ENCODE measurements at regions not wholly inside any gene's neighbourhood (a gene's known extent, or its start where the extent isn't known, plus 50 kb on each side); places are given as distances from the start of the nearest gene placed in this dataset.

DNA sequence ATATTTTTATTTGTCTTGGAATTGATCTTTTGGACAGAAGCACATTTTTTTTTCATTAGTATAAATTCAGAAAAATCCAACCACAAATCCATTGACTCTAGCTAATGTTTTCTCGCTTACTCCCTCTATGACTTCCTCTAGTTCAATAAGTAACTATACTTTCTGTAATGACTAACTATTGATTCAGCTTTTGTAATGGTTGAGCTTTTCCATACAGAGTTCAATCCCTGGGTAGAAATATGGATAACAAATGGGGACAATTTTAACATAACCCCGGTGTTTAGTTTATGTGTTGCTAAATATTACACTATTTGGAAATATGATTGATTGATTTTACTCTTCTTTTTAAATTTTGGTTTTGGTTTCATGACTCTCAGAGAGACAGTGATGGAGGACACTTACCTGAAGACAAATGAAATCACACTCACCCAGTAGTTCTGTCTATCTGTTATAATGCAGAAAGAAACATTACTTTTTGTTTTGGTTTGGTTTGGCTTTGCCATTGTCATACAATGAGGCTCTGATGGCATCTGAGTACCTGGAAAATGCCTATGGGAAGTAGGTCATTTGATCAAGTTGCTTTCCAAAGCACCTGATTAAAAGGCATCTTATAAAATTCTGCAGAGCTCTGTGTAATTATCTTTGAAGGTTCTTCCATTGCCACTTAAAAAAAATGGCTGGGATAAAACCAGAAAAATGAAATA, 309.7 kb upstream of the MPDZ start:
- Histone ChIP-seq H4K20me1 (ENCODE audit: control insufficient read depth, insufficient read depth, low read depth, low read length) (no peaks in the 10 kb centered on the region), H3K9me3 (ENCODE audit: control insufficient read depth, insufficient read depth, low read length) (no peaks in the 10 kb centered on the region), H3K27ac (ENCODE audit: low read depth, low read length) (no peak overlapping the region), H3K27me3 (ENCODE audit: control insufficient read depth, low read length) (no peaks in the 10 kb centered on the region), H3K36me3 (ENCODE audit: control insufficient read depth, low read length) (no peaks in the 10 kb centered on the region), H3F3A (ENCODE audit: control insufficient read depth, insufficient read depth) (no peaks in the 10 kb centered on the region), H3K4me1 (ENCODE audit: control insufficient read depth, low read length) (no peaks in the 10 kb centered on the region), H3K79me2 (ENCODE audit: control insufficient read depth, low read length) (no peaks in the 10 kb centered on the region), H3K9me2 (replicated peaks; ENCODE audit: control insufficient read depth, low read length) (no peaks in the 10 kb centered on the region), H3K4me2 (ENCODE audit: low read length) (no peak overlapping the region), H3K4me3 (ENCODE audit: low read length) (no peak overlapping the region)
- TF ChIP-seq EZH2phosphoT487 (IDR thresholded peaks at IDR 0.05; ENCODE audit: borderline replicate concordance, low read length): no peak
- TF ChIP-seq, protein P1, sequence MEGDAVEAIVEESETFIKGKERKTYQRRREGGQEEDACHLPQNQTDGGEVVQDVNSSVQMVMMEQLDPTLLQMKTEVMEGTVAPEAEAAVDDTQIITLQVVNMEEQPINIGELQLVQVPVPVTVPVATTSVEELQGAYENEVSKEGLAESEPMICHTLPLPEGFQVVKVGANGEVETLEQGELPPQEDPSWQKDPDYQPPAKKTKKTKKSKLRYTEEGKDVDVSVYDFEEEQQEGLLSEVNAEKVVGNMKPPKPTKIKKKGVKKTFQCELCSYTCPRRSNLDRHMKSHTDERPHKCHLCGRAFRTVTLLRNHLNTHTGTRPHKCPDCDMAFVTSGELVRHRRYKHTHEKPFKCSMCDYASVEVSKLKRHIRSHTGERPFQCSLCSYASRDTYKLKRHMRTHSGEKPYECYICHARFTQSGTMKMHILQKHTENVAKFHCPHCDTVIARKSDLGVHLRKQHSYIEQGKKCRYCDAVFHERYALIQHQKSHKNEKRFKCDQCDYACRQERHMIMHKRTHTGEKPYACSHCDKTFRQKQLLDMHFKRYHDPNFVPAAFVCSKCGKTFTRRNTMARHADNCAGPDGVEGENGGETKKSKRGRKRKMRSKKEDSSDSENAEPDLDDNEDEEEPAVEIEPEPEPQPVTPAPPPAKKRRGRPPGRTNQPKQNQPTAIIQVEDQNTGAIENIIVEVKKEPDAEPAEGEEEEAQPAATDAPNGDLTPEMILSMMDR (IDR thresholded peaks at IDR 0.05; ENCODE audit: low read depth, low read length, poor library complexity, severe bottlenecking): no peak

DNA sequence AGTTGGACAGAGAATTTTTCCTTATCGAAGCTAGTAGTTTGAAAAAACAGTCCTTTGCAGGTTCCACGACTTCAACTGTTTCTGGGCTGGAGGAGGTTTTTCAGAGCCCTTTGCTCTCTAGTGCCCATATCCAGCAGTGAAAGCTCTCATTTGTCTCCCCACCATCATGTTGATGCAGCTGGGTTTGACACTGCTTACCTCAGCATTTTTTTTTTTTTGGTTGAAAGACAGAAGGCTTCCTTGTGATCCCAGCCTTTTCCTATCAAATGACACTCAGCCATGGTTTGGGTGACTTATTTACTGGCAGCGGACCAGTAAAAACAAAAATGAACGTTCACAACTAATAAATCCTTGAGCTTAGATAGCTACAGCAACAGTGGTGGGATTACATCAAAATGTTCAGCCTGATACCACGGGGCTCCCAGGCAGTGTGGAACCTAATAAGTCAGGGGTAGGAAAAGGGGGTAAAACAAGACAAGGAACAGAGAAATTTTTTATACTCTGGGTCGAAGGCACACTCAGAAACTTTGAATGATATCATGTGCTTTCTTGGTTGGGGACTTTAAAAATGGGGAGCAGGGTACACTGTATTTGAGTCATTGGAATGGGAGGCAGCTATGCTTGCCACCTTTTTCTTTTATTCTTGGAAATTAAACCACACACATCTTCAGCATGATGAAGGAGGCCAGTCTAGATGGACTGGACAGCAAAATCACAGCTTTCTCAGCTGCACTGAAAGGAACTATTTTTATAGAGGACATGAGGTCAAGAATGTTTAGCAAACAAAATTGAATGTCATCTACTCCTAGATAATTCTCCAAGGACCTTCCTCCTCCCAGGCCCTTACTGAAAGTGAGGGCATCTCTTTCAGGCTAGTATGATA, 308.9 kb upstream of the MPDZ start:
- Histone ChIP-seq H3K4me1 (ENCODE audit: control insufficient read depth, low read length) (no peaks in the 10 kb centered on the region), H4K20me1 (ENCODE audit: control insufficient read depth, insufficient read depth, low read depth, low read length) (no peaks in the 10 kb centered on the region), H3K4me2 (ENCODE audit: low read length) (no peak overlapping the region), H3K27ac (ENCODE audit: low read depth, low read length) (no peak overlapping the region), H3K36me3 (ENCODE audit: control insufficient read depth, low read length) (no peaks in the 10 kb centered on the region), H3K9me3 (ENCODE audit: control insufficient read depth, insufficient read depth, low read length) (no peaks in the 10 kb centered on the region), H3F3A (ENCODE audit: control insufficient read depth, insufficient read depth) (no peaks in the 10 kb centered on the region), H3K79me2 (ENCODE audit: control insufficient read depth, low read length) (no peaks in the 10 kb centered on the region), H3K4me3 (ENCODE audit: low read length) (no peak overlapping the region), H3K27me3 (ENCODE audit: control insufficient read depth, low read length) (no peaks in the 10 kb centered on the region), H3K9me2 (replicated peaks; ENCODE audit: control insufficient read depth, low read length) (no peaks in the 10 kb centered on the region)
- no peak for TF ChIP-seq EZH2phosphoT487 (IDR thresholded peaks at IDR 0.05; ENCODE audit: borderline replicate concordance, low read length)
- TF ChIP-seq, protein P1 (IDR thresholded peaks at IDR 0.05; ENCODE audit: low read depth, low read length, poor library complexity, severe bottlenecking): no peak

DNA sequence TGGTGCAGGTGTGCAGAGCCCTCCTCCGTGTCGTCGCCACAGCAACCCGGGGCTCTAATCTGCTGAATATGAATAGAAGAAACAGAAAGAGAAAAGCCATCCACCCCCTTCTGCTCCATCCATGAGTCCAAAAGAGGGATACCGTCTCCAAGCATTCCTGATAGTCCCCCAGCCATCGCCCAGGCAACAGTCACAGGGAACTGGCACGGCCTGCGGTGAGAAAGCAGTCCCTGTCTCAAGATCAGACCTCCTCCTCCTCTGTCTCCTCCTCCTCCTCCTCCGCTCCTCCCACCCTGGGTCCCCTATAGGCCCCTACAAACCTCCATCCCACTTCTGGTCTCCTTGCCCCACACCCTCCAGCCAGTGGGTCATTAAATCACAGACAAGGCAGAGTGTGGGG, 308.1 kb upstream of the MPDZ start:
- TF ChIP-seq EZH2phosphoT487 (IDR thresholded peaks at IDR 0.05; ENCODE audit: borderline replicate concordance, low read length): no peak
- TF ChIP-seq, protein P1 (IDR thresholded peaks at IDR 0.05; ENCODE audit: low read depth, low read length, poor library complexity, severe bottlenecking): no peak
- Histone ChIP-seq H3F3A (ENCODE audit: control insufficient read depth, insufficient read depth) (no peaks in the 10 kb centered on the region), H3K36me3 (ENCODE audit: control insufficient read depth, low read length) (no peaks in the 10 kb centered on the region), H4K20me1 (ENCODE audit: control insufficient read depth, insufficient read depth, low read depth, low read length) (no peaks in the 10 kb centered on the region), H3K9me3 (ENCODE audit: control insufficient read depth, insufficient read depth, low read length) (no peaks in the 10 kb centered on the region), H3K4me3 (ENCODE audit: low read length) (no peak overlapping the region), H3K27me3 (ENCODE audit: control insufficient read depth, low read length) (no peaks in the 10 kb centered on the region), H3K4me1 (ENCODE audit: control insufficient read depth, low read length) (no peaks in the 10 kb centered on the region), H3K4me2 (ENCODE audit: low read length) (no peak overlapping the region), H3K9me2 (replicated peaks; ENCODE audit: control insufficient read depth, low read length) (no peaks in the 10 kb centered on the region), H3K79me2 (ENCODE audit: control insufficient read depth, low read length) (no peaks in the 10 kb centered on the region), H3K27ac (ENCODE audit: low read depth, low read length) (no peak overlapping the region)

Measured in DOHH2 (cell line).